Activated naive CD4-positive, alpha-beta T cell treated with anti-CD3 and anti-CD28 coated beads for 36 hours (primary cell): ENCODE measurements at regions not wholly inside any gene's neighbourhood (a gene's known extent, or its start where the extent isn't known, plus 50 kb on each side); places are given as distances from the start of the nearest gene placed in this dataset.

Experiments used
- CTCF ChIA-PET: fragments of 350-600 bp; sonication (Branson Sonifier 250); formaldehyde crosslinking; loops from one replicate; lab custom pipeline; 2021; ENCODE audit warnings: antibody characterized with exemption; lab: Charles Lee
- DNase-seq: peaks from one replicate; pipeline ENCODE4 v3.0.0-alpha.2; 2020
- H3K27ac Mint-ChIP-seq: one replicate; pipeline ENCODE4 v1.8.0; 2021; ENCODE audit warnings: mild to moderate bottlenecking, mixed read lengths
- H3K27me3 Mint-ChIP-seq: one replicate; pipeline ENCODE4 v1.8.0; 2021; ENCODE audit warnings: low read depth, mixed read lengths
- H3K36me3 Mint-ChIP-seq: one replicate; pipeline ENCODE4 v1.8.0; 2021; ENCODE audit warnings: low read depth, mixed read lengths
- H3K4me1 Mint-ChIP-seq: one replicate; pipeline ENCODE4 v1.8.0; 2021; ENCODE audit warnings: low read depth, mixed read lengths
- H3K4me3 Mint-ChIP-seq: one replicate; pipeline ENCODE4 v1.8.0; 2021; ENCODE audit warnings: mild to moderate bottlenecking, moderate library complexity, mixed read lengths
- H3K9me3 Mint-ChIP-seq: one replicate; pipeline ENCODE4 v1.8.0; 2021; ENCODE audit warnings: mixed read lengths
- intact Hi-C: fragments of 100-400 bp; cut with micrococcal nuclease; formaldehyde crosslinking; loops from one replicate; pipeline ENCODE4 v1.15.1; 2023

- H3K27ac Mint-ChIP-seq = no peak overlapping the region
- H3K9me3 Mint-ChIP-seq = peaks cover 4% of the 10 kb centered on the region
- H3K4me3 Mint-ChIP-seq = no peak overlapping the region
- intact Hi-C loops = no loop called here
- CTCF ChIA-PET = no interaction called here
- no peaks in the 10 kb centered on the region for H3K36me3 Mint-ChIP-seq
- no peak for DNase-seq
- H3K4me1 Mint-ChIP-seq = no peaks in the 10 kb centered on the region
- no peaks in the 10 kb centered on the region for H3K27me3 Mint-ChIP-seq
These were observed 907.9 kb upstream of the CELF4 start for GRCh38 chr18:38473535-38473934.

- H3K9me3 Mint-ChIP-seq = peaks cover 4% of the 10 kb centered on the region
- intact Hi-C loops = no loop called here
- H3K27ac Mint-ChIP-seq = no peak overlapping the region
- H3K36me3 Mint-ChIP-seq = no peaks in the 10 kb centered on the region
- DNase-seq = no peak
- H3K27me3 Mint-ChIP-seq = no peaks in the 10 kb centered on the region
- H3K4me3 Mint-ChIP-seq = no peak overlapping the region
- CTCF ChIA-PET = no interaction called here
- no peaks in the 10 kb centered on the region for H3K4me1 Mint-ChIP-seq
These were observed 904.8 kb upstream of the CELF4 start for GRCh38 chr18:38470421-38470820.

GRCh38 chr18:38466426-38466825 lies 900.8 kb upstream of the CELF4 start:
- no peak for DNase-seq
- no peaks in the 10 kb centered on the region for H3K27me3 Mint-ChIP-seq
- no peak overlapping the region for H3K27ac Mint-ChIP-seq
- intact Hi-C loops = no loop called here
- H3K9me3 Mint-ChIP-seq = peaks cover 3% of the 10 kb centered on the region
- H3K36me3 Mint-ChIP-seq = no peaks in the 10 kb centered on the region
- H3K4me3 Mint-ChIP-seq = no peak overlapping the region
- H3K4me1 Mint-ChIP-seq = no peaks in the 10 kb centered on the region
- CTCF ChIA-PET = no interaction called here

GRCh38 chr18:38464024-38464423 lies 898.4 kb upstream of the CELF4 start:
- Mint-ChIP-seq H3K9me3 (peaks cover 3% of the 10 kb centered on the region), H3K4me3 (no peak overlapping the region), H3K27me3 (no peaks in the 10 kb centered on the region), H3K36me3 (no peaks in the 10 kb centered on the region), H3K4me1 (no peaks in the 10 kb centered on the region), H3K27ac (no peak overlapping the region)
- CTCF ChIA-PET = no interaction called here
- intact Hi-C loops = no loop called here
- no peak for DNase-seq

- no peak for DNase-seq
- Mint-ChIP-seq H3K9me3 (peaks cover 3% of the 10 kb centered on the region), H3K4me1 (no peaks in the 10 kb centered on the region), H3K36me3 (no peaks in the 10 kb centered on the region), H3K27ac (no peak overlapping the region), H3K4me3 (no peak overlapping the region), H3K27me3 (no peaks in the 10 kb centered on the region)
- CTCF ChIA-PET = no interaction called here
- intact Hi-C loops = no loop called here
These were observed 895.1 kb upstream of the CELF4 start for GRCh38 chr18:38460657-38461056.

GRCh38 chr18:38459131-38459994 lies 893.8 kb upstream of the CELF4 start:
- Mint-ChIP-seq H3K9me3 (peaks cover under 1% of the 10 kb centered on the region), H3K4me1 (no peaks in the 10 kb centered on the region), H3K27me3 (no peaks in the 10 kb centered on the region), H3K4me3 (no peak overlapping the region), H3K27ac (no peak overlapping the region), H3K36me3 (no peaks in the 10 kb centered on the region)
- no peak for DNase-seq
- intact Hi-C loops = no loop called here
- CTCF ChIA-PET = no interaction called here

GRCh38 chr18:38458698-38459097 lies 893.1 kb upstream of the CELF4 start:
- Mint-ChIP-seq H3K4me1 (no peaks in the 10 kb centered on the region), H3K27ac (no peak overlapping the region), H3K27me3 (no peaks in the 10 kb centered on the region), H3K9me3 (no peaks in the 10 kb centered on the region), H3K36me3 (no peaks in the 10 kb centered on the region), H3K4me3 (no peak overlapping the region)
- intact Hi-C loops = no loop called here
- CTCF ChIA-PET = no interaction called here
- DNase-seq = no peak

- no peaks in the 10 kb centered on the region for H3K9me3 Mint-ChIP-seq
- no peak for DNase-seq
- CTCF ChIA-PET = no interaction called here
- no peaks in the 10 kb centered on the region for H3K36me3 Mint-ChIP-seq
- H3K27me3 Mint-ChIP-seq = no peaks in the 10 kb centered on the region
- intact Hi-C loops = no loop called here
- no peak overlapping the region for H3K4me3 Mint-ChIP-seq
- no peak overlapping the region for H3K27ac Mint-ChIP-seq
- H3K4me1 Mint-ChIP-seq = no peaks in the 10 kb centered on the region
These were observed 890.7 kb upstream of the CELF4 start for GRCh38 chr18:38456253-38456652.

GRCh38 chr18:38454764-38455469 lies 889.3 kb upstream of the CELF4 start:
- H3K27me3 Mint-ChIP-seq = no peaks in the 10 kb centered on the region
- intact Hi-C loops = no loop called here
- CTCF ChIA-PET = no interaction called here
- no peaks in the 10 kb centered on the region for H3K4me1 Mint-ChIP-seq
- no peaks in the 10 kb centered on the region for H3K9me3 Mint-ChIP-seq
- no peak overlapping the region for H3K4me3 Mint-ChIP-seq
- no peaks in the 10 kb centered on the region for H3K36me3 Mint-ChIP-seq
- no peak overlapping the region for H3K27ac Mint-ChIP-seq
- no peak for DNase-seq

GRCh38 chr18:38453880-38454279 lies 888.3 kb upstream of the CELF4 start:
- no peak for DNase-seq
- Mint-ChIP-seq H3K27ac (no peak overlapping the region), H3K4me3 (no peak overlapping the region), H3K4me1 (no peaks in the 10 kb centered on the region), H3K27me3 (no peaks in the 10 kb centered on the region), H3K9me3 (no peaks in the 10 kb centered on the region), H3K36me3 (no peaks in the 10 kb centered on the region)
- intact Hi-C loops = no loop called here
- CTCF ChIA-PET = no interaction called here

GRCh38 chr18:38450876-38451275 lies 885.3 kb upstream of the CELF4 start:
- H3K4me1 Mint-ChIP-seq = no peaks in the 10 kb centered on the region
- no peak overlapping the region for H3K27ac Mint-ChIP-seq
- no peaks in the 10 kb centered on the region for H3K27me3 Mint-ChIP-seq
- no peaks in the 10 kb centered on the region for H3K36me3 Mint-ChIP-seq
- DNase-seq = no peak
- CTCF ChIA-PET = no interaction called here
- H3K9me3 Mint-ChIP-seq = no peaks in the 10 kb centered on the region
- no peak overlapping the region for H3K4me3 Mint-ChIP-seq
- intact Hi-C loops = no loop called here

- intact Hi-C loops = no loop called here
- no peaks in the 10 kb centered on the region for H3K36me3 Mint-ChIP-seq
- DNase-seq = no peak
- CTCF ChIA-PET = no interaction called here
- H3K27ac Mint-ChIP-seq = no peak overlapping the region
- no peaks in the 10 kb centered on the region for H3K4me1 Mint-ChIP-seq
- no peaks in the 10 kb centered on the region for H3K9me3 Mint-ChIP-seq
- H3K27me3 Mint-ChIP-seq = peaks cover 2% of the 10 kb centered on the region
- no peak overlapping the region for H3K4me3 Mint-ChIP-seq
These were observed 880.2 kb upstream of the CELF4 start for GRCh38 chr18:38445804-38446145.
